GM12873 (cell line): ENCODE measurements at regions not wholly inside any gene's neighbourhood (a gene's known extent, or its start where the extent isn't known, plus 50 kb on each side); places are given as distances from the start of the nearest gene placed in this dataset.

Source experiments
- CTCF ChIP-seq: IDR thresholded peaks from 2 replicates; pipeline ENCODE4 v1.5.1; 2012; ENCODE audit warnings: low read depth, mild to moderate bottlenecking, moderate library complexity, low read length, control low read depth; ENCODE audit not compliant: insufficient read depth; ENCODE audit errors: missing control alignments

DNA sequence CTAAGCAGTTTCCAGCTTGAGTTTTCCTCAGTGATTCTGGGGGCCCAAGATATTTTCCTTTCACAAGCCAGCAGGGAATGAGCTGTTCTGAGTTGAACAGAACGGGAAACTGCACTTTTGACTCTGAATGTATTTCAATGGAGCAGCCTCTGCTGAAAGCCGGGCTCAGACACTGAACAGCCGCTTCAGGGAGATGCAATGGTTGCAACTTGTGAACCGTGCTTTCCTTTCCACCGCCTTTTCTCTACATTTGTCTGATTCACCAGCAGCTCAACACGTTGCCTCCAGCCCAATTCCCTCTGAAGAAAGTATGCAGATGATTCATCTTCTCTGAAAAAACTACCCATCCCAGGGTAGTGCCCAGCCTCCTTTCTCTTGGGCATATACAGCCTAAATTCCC is 119.3 kb upstream of the PKDCC start:
- no peak for TF ChIP-seq CTCF

DNA sequence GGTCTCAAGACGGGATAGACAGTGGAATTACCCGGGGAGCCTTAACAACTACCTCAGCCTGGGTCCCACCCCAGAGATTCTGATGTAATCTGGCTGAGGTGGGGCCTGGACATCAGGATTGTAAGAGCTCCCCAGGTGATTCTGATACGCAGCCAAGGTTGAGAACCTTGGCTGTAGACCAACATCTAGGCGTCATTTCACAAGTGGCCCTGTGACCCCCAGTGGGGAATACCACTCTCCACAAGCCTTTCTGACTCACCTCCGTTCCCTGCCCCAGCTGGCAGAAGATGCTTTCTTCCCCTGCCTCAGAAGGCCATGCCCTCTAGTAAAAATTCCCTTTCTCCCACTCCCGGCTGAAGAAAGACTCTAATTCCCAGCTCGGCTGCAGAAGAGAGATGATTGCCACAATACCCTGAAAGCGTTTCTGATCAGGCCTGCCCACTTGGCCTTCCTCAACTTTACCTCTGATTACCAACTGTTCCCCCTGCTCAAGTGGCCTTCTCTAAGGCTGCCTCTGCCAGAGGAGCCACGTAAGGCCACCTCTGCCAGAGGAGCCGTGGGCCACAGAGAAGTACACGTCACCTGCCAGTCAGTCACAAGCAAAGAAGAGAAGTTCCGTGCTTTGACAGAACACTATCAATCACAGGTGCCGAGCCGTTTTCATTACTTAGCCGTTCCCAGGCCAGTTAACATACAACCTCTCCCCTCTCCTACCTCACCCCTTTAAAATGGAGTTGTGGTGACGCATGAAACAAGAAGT is 116.8 kb upstream of the PKDCC start:
- no peak for TF ChIP-seq CTCF

- TF ChIP-seq CTCF = no peak
Measured at GRCh38 chr2:41932241-41933045, 115.4 kb upstream of the PKDCC start.

DNA sequence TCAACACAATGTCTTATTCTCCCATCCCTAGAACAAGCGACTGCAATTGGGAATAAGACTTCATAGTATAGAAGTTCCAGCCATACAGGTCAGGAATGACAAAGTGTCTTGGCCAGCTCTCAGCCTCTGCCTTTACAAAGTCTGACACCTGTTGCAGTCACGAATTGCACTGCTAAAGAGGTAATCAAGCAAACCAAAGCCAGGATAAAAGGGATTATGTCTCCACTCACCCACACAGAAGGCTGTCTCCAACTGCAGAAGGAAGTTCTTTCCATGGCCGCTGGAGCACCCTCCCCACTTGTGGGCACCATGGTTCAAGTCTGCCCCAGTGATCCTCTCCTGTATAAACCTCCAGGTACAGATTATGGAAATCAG is 114.8 kb upstream of the PKDCC start:
- TF ChIP-seq CTCF = no peak

DNA sequence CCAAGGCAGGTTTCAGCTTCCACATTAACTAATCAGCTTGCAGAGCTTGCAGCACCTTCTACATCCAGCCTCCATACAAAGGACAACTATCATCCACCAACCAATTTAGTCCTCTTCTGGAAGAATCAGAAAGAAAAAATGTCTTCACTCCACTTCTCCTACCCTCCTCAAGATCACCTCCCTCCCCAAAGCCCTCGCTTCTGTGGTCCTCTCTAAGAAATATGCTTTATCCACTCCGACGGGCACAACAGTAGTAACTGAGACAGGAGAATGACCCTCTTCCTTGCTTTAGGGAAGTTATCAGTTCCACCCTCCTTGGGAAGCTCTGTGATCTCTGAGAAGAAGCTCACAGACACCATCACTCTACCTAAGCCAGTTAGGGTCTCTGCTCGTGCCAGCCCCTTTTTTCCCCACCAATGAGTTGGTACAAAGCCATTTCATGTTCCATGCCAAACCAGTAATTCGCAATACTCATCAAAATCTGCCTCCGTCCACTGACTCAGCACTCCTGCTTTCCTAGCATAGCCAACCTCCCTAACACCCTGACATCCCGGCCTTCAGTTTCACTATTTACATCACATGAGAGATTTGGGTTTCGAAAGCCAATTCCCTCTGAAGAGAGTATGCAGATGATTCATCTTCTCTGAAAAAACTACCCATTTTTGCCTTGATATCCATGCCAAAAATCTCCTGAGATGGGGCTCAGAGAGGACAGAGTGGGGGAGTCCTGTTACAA is 114.1 kb upstream of the PKDCC start:
- TF ChIP-seq CTCF = no peak

GRCh38 chr2:41934329-41934958 is 113.4 kb upstream of the PKDCC start:
- no peak for TF ChIP-seq CTCF
